HT1080 (cell line): ENCODE measurements at regions not wholly inside any gene's neighbourhood (a gene's known extent, or its start where the extent isn't known, plus 50 kb on each side); places are given as distances from the start of the nearest gene placed in this dataset.

Experiments
- DNase-seq: peaks from one replicate; pipeline ENCODE4 v3.0.0-alpha.2; 2015; ENCODE audit warnings: low read depth

DNA sequence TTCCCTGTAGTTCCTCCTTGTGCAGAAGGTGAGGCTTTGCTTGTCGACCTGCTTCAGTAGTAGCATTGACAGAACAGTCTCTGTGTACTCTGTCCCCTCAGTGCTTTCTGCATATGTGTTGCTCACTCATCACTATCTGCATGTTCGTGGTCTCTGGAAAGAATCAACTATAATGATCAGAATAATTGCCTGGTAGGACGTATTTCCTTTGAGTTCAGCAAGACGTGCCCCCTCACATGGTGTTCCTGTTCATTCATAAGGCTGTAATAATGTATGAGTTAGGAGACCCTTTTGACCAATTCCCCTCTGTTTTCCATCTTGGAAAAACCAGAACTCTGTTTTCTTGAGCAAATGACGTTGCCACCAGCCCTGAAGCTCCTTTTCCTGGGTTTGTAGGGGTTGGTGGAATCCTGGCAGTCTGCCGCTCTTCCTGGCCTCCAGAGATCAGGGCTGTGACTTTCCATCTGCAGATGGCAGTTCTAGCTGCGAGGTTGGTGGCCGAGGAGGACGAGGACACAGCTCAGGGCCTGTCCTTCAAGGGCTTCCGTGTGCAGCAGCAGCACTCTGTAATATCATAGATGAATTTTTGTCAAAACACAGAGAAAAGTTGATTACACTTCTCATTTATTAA lies 61.9 kb downstream of the EXOSC2 start:
- DNase-seq = no peak

- DNase-seq = peak; percentile 38
These were observed 62.5 kb downstream of the EXOSC2 start for GRCh38 chr9:130756037-130756436.

- DNase-seq = no peak
These were observed 63.0 kb downstream of the EXOSC2 start for GRCh38 chr9:130756455-130757152.

- DNase-seq = no peak
These were observed 66.2 kb downstream of the EXOSC2 start for GRCh38 chr9:130759738-130760137.

GRCh38 chr9:130763331-130764171 lies 70.0 kb downstream of the EXOSC2 start:
- no peak for DNase-seq

DNA sequence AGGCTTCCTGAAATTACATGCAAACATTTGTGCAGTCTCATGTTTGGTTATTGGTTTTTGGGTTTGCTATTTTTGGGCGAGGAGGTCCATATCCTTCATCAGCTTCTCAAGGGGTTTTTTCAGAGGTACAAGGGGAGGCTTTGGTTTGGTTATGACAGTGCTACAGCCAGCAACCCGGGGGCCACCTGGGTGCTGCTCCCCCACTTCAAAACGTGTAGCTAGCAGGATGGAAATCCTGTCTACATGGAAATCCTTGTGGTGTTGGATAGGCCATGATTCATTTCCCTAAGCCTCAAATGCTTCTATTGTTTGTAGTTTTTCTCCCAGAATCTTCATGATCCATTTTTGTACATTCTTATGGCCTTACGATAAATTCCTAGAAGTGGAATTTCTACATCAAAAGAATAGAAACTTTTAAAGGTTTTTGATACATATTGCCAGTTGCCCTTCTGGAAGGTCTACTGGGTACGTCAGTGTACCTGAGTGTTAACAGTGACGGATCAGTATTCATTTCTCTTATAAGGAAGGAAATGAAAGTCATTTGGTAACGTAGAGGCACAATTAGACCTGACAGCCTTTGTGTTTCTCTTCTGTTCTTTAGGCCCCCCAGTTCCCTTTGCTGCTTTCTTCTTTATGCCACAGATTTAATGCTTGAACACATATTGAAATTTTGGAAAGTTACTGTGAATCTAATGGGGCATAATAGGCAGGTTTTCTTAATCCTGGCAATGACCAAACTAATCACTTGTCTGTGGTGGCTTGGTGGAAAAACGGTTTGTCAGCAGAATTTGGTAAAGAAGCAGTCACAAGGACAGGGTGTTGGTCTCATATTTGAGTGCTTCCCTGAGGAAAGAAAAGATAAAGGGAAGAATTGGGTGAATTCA lies 69.7 kb upstream of the ABL1 start:
- peak; percentile 84 for DNase-seq

DNA sequence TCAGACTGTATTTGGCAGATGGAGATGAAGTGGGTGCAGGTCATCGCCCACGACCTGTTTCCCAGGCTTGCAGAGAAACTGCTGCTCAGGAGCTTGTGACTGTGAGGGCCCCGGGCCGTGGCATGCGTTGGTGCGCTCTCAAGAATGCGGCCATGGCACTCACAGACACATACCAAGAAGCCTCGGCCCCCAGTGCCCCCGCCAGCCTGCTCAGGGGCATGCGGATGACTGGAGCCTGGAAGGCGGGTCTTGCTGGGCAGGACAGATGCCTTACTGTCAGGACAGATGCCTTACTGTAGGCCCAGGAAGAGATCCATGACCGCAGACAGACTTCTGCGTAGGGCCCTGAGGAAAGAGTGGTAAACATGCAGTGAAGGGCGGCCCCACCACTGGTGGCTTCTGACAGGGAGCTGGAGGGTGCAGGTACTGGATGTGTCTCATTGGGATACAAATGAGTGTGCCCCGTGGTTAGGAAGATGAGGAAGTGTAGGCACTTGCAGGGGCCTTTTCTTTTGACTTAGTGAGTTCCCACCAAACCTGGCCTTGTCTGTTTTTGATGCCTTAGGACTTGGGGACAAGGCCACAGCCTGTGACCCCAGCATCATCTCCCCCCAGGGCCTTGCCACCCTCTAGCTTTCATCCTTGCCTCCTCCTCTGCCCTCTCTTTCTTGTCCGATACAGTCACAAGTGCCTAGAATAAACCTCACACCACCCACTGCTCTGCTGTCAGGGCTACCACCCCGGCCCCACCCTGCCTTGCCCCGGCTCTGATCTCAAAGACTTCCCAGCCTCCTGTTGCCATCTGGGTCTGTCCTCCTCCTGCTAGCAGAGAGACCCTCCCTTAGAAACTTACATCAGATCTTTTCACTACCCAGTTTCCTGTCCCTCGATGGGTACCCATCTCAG lies 68.8 kb upstream of the ABL1 start:
- DNase-seq = peak; percentile 18

DNA sequence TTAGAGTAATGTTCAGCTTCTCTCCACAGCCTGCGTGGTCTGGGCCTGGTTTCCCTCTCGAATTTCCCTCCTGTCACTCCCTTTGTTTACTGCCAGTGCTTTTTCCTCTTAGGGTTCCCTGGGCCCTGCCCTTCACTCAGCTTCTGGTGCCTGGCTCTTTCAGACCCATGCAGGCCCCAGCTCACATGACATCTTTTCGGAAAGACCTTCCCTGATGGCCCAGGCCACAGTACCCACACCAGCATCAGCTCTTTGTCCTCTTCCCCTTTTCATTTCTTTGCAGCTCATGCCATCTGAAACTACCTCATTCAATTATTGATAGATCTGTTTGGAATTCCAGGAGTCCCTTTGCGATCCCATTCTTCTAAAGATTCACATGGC lies 68.1 kb upstream of the ABL1 start:
- DNase-seq = no peak

GRCh38 chr9:130768265-130768664 lies 66.8 kb upstream of the ABL1 start:
- DNase-seq = peak; percentile 17

GRCh38 chr9:130768891-130769403 lies 66.1 kb upstream of the ABL1 start:
- no peak for DNase-seq

- no peak for DNase-seq
These were observed 65.0 kb upstream of the ABL1 start for GRCh38 chr9:130770093-130770492.

- DNase-seq = peak; percentile 65
These were observed 64.2 kb upstream of the ABL1 start for GRCh38 chr9:130770679-130771442.

DNA sequence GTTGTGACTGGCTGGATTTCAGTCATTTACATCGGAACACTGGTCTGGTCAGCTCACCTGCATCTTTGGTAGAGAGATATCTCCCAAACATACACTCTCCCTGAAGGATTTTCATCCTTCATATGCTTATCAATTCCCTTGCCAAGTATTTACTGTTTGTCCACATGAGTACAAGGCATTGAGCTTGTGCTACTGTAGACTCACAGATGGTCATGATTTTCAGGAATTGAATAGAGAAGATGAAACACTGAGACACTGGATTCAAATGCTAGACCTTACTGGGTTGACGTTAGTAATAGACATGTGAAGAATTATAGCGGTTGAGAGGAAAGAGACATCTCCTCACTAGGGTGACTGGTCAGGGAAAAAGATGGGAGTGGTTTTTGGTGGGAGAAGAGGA lies 62.9 kb upstream of the ABL1 start:
- DNase-seq = no peak

GRCh38 chr9:130774183-130774582 lies 60.9 kb upstream of the ABL1 start:
- no peak for DNase-seq

DNA sequence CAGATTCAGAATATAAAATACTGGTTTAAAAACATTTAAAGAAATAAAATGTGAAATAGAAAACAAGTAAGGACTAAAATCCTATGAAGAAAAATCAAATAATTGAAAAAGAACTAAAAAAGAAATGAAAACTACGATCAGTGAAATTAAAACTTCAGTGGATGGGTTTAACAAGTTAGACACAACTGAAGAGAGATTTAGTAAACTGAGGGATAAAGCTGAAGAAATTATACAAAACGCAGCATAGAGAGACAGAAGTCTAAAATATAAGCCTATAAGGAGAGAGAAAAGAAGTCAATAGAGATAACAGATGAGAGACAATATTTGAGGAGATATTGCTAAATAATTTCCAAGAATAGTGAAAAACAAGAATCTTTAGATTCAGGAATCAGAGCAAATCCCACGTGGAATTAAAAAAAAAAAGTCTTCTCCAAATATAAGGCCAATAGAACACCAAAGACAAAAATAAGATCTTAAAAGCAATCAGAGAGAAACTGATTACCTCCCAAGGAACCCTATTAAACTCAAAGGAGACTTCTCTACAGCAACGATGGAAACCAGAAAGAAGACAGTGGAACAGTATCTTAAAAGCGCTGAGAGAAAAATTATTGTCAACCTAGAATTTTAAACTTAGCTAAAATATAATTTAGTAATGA lies 59.6 kb upstream of the ABL1 start:
- no peak for DNase-seq

DNA sequence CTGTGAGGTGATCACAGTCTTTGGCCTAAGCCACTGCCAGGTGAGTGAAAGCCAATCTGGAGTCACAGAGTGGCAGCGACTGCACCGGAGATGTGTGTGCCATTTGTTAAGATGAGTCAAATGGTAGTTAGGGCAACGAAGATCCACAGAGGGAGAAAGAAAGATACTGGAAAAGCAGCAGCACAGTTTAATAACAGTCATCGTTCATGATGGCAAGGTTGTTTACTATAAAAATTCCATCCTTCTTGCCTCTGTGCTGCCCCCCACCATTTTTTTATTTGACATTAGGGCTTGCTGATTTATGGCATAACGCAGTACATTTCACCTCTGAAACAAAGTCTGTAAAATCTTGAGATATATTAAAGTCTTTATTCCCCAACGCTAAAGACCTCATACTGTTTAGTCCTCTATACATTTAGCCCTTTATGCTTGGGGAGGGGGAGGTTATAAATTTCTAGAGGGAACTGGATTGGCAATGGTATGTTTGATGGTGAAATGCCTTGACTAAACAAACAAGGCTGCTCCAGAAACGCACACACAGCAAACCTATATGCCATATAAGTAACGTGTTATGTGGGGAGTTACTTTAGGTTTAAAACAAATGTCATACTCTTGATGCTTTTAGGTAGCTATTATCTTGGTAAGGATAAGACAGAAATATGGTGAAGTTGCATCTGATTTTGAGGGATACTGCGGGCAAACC lies 55.8 kb upstream of the ABL1 start:
- no peak for DNase-seq

DNA sequence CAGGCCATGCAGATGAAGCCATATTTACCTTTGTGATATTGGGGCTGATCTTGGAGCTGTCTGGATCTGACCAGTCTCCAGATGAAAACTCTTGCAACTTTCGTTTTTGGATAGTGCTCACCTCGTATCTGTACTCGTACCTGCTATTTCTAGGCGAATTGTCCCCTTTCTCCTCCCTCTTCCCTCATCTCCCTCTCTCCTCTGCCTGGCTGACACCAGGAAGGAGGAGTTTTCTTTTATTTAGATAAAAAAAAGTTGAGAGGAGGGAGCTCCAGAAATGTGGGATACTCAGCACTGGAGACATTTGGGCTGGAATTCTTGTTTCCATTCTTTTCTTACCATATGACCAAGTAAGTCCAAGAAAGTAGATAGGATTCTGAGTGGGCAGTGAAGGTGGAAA lies 54.6 kb upstream of the ABL1 start:
- no peak for DNase-seq

GRCh38 chr9:130780865-130781504 lies 54.1 kb upstream of the ABL1 start:
- DNase-seq = peak; percentile 87
